Hepatic stellate cell (primary cell): ENCODE measurements at regions not wholly inside any gene's neighbourhood (a gene's known extent, or its start where the extent isn't known, plus 50 kb on each side); places are given as distances from the start of the nearest gene placed in this dataset.
"Not testable (repeated sequence)": the region's sequence is repeated elsewhere in the genome, so short reads cannot be mapped to it uniquely, and the experiment has no call there.

Source experiments
- DNase-seq: peaks from one replicate; pipeline ENCODE4 v3.0.0; 2011; ENCODE audit warnings: low spot score

DNA sequence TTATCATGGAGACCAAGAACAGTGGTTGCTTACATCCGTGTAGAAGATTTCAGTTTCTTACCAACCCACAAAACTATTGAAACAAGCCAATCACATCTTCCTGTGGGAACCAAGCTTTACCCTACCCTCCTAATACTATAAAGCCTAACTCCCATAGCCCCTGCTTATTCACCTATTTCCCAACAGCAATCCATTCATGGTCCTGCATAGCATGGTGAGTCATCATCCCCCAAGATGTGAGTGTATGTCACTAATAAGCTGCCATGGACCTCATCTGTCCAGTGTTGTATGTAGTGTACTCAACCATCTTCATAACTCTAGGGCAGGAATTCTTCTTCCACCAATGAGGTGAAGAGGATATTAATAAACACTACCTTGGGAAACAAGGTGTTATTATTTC is 1620.4 kb upstream of the FLRT2 start:
- no peak for DNase-seq

DNA sequence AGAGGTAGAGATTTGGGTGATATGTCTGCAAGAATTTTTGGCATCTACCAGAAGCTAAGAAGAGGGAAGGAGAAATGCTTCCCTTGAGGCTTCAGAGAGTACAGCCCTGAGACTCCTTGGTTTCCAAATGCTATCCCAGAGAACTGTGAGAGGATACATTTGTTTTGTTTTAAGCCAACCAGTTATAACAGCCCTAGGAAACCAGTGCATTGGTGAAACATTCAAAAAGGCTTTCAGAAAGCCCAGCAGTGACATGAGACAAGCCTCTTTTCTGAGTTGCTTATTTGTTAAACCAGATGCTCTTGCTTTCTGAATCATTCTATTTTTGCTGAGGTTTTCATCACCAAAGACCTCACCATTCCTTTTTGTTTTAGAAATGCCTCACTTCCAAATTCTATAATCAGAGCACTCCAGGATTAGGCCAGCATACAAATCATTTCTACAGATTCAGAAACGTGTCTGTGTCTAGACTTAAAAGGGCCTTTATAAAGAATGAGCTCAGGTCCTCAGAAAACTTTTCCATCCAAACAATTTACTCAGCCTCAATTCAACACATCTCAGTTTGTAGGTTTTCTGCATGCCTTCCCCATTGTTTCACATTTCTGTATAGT is 1617.8 kb upstream of the FLRT2 start:
- DNase-seq, result no peak

DNA sequence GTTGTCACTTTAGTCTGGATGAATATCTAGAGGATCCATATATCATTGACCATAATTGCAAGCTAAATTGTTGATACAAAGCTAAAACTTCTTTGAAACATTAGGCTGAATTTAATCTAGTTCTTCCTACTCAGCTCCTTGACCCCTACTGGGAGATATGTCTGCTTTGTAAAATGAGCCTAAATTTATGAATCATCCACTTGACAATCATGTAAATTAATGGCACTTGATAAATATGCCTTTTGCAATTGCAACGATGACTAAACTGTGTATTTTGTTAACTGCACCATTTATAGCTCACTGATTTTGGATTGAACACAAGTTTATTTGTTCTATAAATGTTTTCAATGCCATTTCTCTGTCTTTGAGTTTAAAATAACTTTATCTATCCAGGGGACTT is 1616.5 kb upstream of the FLRT2 start:
- no peak for DNase-seq

DNA sequence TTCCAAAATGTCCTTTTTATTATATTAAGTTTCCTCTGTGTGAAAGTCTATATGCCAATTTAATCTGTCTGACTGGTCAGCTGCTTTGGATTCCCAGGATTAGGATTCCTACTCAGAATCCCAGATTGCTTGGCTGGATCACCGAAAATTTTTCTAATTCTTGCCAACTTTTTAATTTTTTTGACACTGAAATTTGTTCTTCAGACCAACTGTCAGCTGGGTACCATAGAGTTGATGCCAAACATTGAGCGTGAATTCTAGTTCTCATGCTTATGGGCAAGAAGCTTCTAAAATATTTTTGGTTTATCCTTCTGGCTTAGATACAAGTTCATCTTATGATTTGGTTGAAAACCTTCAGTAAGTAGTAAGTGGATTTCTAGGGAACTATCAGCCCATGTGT is 1611.4 kb upstream of the FLRT2 start:
- no peak for DNase-seq

DNA sequence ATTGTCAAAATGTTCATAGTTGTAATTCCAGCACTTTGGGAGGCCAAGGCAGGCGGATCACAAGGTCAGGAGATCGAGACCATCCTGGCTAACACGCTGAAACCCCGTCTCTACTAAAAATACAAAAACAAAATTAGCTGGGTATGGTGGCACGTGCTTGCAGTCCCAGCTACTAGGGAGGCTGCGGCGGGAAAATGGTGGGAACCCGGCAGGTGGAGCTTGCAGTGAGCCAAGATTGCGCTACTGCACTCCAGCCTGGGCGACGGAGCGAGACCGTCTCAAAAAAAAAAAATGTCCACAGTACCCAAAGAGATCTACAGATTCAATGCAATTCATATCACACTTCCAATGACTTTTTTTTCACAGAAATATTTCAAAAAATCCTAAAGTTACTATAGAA is 1610.3 kb upstream of the FLRT2 start:
- DNase-seq, result not testable (repeated sequence)

DNA sequence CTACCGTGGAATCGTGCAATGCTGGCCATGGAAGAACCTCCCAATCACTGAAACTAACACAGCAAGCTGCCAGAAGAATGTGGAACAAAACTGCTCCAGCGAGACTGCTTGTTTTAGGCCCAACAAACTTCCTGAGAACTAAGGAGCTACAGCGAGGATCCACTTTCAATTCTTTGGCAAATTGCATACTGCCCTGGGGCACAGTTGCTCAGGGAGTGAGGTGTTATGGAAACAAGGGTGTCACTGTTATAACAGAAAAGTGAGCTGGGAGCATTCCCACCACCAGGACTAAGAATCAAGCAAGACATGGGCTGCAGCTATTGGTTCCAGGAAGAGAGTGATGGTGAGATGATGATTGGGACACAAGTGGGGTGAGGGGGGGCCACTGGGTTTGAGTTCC is 1606.1 kb upstream of the FLRT2 start:
- no peak for DNase-seq

DNA sequence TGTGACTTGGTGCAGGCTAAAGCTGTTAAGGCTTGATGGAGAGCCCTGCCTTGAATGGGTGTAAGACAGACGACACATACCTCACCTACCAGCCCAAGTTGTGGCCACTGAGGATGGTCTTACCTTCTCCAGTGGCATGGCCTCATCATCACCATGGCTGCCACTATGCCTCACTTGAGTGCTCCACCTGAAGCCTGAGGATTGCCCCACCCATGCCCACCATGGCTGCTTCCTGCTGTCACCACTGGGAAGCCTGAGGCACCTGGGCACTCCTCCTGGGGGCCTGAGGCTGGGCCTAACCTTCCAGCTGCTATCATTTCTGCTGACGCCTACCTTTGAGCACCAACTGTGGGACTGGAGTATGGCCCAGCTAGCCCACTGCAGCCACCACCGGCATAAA is 1605.7 kb upstream of the FLRT2 start:
- DNase-seq, result no peak

DNA sequence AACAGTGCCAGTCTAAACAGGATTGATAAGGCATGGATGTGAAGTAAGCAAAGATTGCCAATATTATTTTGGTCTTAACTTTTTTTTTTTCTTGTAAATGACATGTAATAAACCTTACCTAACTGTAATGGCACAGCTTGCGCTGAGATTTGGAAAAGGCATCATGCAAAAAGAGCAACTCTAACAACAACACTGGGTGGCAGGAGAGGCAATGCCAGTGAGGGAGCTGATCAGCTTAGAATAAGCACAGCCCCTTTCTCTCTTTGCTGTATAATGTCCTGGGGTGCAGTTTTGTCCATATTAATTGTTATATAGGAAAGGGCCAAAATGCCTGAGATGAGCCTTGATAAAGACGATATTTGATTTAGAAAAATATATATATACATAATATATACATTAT is 1589.7 kb upstream of the FLRT2 start:
- DNase-seq, result no peak

DNA sequence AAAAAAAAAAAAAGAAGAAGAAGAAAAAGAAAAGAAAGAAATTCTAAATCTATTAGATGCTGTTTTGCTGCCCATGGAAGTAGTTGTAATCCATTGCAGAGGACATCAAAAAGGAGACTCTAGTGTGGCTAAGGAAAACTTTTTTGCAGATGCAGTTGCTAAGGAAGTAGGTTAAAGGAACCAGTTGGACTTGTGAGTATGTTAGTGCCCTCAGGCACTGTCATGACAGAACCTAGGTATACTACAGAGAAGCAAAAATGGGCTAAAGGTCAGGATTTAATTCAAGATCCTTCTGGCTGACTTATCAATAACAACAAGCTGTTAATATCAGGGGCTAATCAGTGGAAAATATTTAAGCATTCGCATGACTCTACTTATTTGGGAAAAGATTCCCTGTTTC is 1571.6 kb upstream of the FLRT2 start:
- no peak for DNase-seq

DNA sequence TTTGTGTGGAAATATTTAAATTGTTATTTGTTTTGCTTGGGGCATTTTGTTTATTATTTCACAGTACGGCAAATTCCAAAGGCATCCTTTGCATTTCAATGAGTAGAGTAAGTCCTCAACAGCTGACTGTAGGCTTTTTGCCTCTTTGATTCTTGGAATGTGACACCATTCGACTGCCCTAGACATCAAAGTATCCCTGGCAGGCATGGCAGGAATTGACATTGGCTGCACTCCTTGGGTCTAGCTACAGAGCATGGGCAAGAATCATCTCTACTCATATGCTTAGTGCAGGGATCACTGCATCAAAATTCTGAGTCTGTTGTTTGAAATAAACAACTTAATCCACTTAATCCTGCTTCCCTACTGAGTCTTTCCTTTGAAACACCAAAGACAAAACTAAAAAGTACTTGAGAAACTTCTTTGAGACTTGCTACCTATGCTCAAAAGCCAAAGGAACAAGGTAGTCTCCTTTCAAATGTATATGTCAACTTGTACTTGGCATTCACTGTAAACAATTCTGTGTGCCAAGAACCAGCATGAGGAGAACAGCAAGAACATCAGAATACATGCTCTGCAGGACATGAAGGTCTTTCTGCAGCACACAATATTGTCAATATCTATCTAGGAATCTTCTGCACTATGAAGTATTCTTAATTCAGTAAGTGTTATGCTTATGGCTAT is 1569.0 kb upstream of the FLRT2 start:
- DNase-seq, result no peak

DNA sequence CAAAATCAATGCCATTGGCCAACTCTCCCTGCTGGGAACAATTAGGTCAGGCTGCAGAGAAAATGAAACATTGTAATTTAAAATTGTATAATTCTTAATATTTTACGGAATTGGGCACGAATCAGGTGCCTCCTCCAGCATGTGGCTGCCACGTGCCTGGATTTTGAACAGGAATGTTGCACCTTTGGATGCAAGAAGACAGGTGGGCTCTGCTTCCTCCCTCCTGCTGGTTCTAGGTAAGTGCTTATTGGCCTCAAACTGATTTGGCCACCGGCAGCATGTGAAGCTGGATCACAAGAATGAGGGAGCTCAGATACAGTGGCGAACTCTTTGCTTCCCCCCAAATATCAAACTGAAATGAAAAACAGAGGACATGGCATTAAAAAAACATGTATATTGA is 1559.9 kb upstream of the FLRT2 start:
- no peak for DNase-seq

DNA sequence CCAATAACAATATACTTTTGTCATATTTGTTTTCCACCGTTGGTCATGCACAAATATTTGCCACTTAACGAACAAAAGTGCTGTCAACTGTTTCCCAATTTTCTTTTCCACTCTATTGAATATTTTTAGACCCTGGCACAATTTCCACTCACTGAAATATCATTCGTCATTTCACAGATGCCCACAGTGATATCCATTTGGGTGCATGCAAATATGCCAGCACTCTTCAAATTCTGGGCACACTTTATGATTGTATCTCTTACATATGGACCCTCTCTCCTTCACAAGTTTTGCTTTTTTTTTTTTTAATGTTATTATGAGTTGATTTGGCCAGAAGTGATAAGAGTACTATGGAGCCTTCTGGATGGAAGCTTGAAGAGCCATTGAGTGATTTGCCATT is 1557.3 kb upstream of the FLRT2 start:
- DNase-seq, result no peak

DNA sequence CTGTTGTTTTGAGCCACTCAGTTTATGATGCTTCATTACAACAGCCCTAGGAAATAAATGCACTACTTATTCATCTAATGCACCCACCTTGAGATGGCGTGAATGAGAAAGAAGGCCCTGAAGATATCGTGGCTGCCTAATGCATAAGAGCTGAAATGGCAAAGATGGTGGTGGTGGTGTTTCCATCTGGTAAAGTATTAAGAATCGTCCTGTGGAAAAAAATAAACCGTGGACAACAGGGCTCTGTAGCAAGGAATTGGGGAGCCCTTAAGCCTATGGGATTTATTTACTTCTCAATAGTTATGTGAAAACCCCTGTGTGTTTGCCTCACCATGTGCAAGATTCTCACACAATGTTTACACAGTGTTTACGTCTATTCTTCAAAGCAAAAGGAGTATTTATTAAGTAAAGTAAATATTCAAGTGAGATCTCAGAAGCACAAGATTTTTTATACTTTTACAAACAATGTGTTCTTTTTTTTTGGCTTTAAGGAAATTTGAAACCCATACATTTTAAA is 1555.2 kb upstream of the FLRT2 start:
- no peak for DNase-seq

DNA sequence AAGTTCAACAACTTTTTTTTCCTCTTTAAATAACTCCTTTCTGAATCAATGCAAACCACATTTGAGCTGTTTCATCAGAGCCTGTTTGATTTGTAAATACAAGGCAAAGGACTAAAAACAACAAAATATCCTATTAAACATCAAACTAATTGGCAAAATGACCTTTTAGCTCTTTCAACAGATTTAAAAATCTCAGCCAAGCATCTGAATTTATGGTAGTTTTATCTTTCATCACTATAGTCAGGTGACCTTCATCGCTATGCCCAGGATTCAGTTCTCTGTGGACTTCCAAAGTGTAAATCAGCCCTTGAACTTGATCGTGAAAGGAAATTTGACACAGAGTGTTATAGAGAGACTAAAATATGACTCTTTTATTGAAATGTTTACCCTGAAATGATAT is 1554.5 kb upstream of the FLRT2 start:
- DNase-seq, result no peak

DNA sequence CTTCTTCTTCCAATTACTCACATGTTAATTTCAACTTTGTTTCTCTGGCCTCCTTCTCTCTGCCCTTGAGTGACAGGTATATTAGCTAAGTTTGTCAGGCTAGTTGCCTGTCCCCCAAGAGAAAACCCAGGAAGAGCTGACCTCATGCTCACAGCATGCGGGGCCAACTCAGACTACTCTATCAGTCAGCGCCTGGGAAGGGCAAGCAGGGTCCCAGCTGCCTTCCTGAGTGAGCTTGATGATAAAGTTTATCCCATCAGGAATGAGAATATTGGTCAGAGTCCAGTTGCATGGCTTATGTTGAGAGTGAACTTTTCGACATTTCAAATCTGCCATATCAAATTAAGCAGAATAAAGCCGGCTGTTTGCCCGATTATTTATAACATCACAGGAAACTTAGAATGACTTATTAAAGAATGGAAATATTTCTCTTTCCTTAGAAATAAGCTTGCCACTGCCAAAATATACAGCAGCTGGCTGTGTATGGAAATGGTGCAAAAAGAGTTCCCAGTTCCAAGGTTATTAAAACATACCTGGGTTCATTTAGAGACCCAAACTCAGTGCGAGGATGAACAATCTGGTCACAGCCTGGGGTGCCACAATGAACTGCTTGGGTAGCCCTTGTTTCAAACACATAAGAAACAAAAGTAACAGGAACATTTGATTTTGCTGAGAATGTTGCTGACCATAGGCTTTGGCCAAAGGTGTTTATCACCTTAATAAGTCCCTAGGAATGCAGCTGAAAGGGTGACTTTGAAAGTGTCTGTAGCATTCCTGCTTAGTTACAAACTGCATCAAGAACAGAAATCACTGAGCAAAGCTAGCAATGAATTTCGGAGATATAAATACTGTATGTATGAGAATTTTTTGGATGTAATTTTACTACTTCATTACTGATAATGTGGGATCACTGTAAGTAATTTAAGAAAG is 1553.8 kb upstream of the FLRT2 start:
- DNase-seq, result no peak

DNA sequence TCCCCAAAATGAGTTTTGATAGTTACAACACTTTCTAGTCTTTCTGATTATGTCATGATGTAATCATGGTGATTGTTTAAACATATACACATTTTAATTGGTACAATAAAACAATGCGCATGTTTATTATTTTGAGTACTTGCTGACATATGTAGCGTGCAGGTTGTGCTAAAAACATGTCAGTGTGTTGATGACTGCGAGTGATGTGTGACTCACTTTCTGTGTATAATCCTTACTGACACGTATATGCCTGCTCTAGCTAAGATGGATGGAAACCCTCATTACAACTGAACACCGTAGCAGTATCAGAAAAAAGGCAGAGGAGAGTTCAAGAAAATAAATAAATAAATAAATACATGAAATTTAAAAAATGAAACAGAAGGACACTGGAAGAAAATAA is 1552.4 kb upstream of the FLRT2 start:
- DNase-seq, result no peak

DNA sequence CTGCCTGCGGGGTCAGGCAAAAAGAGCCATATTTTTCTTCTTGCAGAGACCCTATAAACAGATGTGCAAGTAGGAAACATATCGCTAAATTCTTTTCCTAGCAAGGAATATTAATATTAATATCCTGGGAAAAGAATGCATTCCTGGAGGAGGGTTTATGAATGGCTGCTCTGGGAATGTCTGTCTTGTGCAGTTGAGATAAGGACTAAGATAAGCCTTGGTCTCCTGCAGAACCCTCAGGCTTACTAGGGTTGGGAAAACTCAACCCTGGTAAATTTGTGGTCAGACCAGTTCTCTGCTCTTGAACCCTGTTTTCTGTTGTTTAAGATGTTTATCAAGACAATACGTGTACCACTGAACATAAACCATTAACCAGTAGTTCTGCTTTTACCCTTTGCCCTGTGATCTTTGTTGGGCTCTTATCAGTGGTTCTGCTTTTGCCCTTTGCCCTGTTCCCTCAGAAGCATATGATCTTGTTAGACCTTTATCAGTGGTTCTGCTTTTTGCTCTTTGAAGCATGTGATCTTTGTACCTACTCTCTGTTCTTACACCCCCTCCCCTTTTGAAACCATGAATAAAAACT is 1548.2 kb upstream of the FLRT2 start:
- DNase-seq, result not testable (repeated sequence)

DNA sequence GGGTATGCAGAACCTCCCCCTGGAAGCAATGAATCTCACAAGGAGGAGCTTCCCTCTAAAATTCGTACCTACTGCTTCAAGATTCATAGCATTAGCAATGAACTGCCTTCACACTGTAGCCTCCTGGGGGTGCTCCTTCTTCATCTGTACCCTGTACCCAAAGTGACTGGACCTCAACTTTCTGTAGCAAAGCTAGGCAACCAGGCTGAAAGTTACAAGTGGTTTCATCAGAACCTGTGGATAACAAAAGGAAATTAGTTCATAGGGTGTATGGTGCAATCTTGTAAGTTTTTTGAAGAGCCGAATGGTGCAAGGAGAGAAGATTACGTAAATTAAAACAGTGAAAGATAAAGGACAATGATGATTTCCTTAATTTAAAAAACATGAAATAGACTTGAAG is 1541.7 kb upstream of the FLRT2 start:
- DNase-seq, result no peak

DNA sequence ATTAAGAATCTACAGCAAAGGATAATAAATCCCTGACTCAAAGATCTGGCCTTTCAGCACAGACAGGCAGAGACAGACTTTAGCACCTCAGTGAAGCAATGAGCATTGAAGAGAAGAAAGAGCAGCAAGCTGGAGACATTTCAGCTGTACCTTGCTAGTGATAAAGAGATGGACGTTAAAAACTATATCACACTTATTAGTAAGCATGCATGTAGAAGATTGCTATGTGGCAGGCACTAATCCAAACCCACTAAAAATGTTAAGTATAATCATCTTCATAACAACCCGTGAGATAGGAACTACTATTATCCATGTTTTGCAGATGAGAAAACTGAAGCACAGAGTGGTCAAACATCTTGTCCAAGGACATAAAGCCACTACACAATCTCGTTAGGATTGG is 1538.3 kb upstream of the FLRT2 start:
- DNase-seq, result no peak

DNA sequence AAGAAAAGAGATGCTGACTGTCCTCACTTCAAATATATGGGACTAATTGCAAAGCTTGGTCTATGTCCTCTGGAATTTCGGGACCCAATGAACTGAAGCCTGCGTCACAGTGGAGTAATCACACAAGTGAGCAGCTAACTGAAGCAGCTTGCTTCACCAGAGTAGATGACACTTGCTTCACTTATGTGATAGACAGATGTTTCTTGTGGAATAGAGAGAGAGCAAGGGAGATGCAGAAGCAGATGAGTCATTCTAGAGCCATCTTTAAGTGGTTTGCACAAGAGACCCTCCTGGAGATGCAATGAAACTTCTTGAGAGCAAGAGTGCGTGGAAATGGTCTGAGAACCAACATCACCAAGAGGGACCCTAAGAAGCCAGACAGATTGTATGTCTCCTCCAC is 1537.1 kb upstream of the FLRT2 start:
- DNase-seq, result no peak

DNA sequence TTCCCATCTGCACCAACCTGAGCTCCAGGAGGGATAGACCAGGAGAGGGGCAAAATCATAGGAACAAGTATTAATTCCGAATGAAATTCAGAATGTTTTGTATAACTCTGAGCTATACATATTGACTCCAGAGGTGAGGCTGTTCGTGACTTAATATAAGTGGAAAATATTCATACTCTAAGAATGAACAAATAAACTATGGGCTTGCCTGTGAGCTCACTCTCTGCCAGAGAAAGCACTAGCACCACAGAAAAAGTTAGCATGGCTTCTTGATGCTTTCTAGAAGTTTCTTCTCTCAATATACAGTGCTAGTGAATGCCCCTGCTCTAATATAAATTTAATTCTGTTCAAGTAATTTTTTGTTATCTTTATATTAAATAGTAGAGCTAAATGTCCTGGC is 1536.4 kb upstream of the FLRT2 start:
- no peak for DNase-seq

DNA sequence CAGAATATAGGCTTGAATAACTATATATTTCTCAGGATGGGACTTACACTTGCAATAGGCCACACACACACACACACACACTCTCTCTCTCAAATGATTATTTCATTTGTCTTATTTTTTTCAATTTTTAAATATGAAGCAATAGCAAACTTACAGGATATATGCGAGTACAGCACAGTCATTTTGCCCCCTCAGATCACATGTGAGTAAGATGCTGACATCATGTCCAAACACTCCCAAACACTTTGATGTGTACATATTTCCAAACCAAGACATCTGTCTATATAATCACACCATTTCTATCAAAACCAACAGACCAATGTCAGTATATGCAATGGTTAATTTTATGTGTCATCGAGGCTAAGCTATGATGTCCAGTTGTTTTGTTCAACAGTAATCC is 1535.9 kb upstream of the FLRT2 start:
- DNase-seq, result no peak

DNA sequence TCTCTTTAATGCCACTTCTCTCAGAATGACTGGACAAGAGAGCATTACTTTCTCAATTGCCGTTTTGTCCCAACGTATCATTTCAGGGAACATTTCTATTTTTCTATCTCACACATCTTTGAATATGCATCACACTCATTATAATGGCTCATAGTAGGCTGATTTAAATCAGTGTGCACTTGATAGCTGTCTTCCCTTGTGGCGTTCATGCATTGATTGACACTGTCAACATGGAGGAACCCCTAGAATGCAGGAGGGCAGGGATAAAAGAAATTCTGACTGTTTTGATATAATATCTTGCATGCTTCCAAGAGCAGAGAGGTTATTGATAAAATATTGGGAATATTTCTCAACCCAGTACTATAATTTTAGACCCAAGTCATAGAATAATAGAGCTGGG is 1528.9 kb upstream of the FLRT2 start:
- no peak for DNase-seq
